HG02610 (cell line): ENCODE measurements at regions not wholly inside any gene's neighbourhood (a gene's known extent, or its start where the extent isn't known, plus 50 kb on each side); places are given as distances from the start of the nearest gene placed in this dataset.
A peak's percentile ranks its signal among the peaks of the same experiment; 100 is the strongest.

Experiments used
- ATAC-seq: cut with Tn5 transposase; IDR thresholded peaks from one replicate; pipeline ENCODE4 v1.9.1; 2021; ENCODE audit warnings: mild to moderate bottlenecking, moderate library complexity; ENCODE audit not compliant: unreplicated experiment

- no peak for ATAC-seq
Measured at GRCh38 chr2:2639251-2640139, 308.4 kb upstream of the MYT1L start.

- no peak for ATAC-seq
Measured at GRCh38 chr2:2638547-2639220, 307.6 kb upstream of the MYT1L start.

GRCh38 chr2:2636813-2637212 is 305.7 kb upstream of the MYT1L start:
- ATAC-seq = no peak

- ATAC-seq = no peak
Measured at GRCh38 chr2:2635025-2635528, 304.0 kb upstream of the MYT1L start.

- ATAC-seq = no peak
Measured at GRCh38 chr2:2633017-2633416, 301.9 kb upstream of the MYT1L start.

GRCh38 chr2:2623939-2624338 is 292.9 kb upstream of the MYT1L start:
- no peak for ATAC-seq

GRCh38 chr2:2621855-2622254 is 290.8 kb upstream of the MYT1L start:
- ATAC-seq = no peak

- no peak for ATAC-seq
Measured at GRCh38 chr2:2620604-2621003, 289.5 kb upstream of the MYT1L start.

- ATAC-seq = no peak
Measured at GRCh38 chr2:2619995-2620394, 288.9 kb upstream of the MYT1L start.

- no peak for ATAC-seq
Measured at GRCh38 chr2:2614452-2614851, 283.4 kb upstream of the MYT1L start.

- peak; percentile 100 for ATAC-seq
Measured at GRCh38 chr2:2613279-2614199, 282.5 kb upstream of the MYT1L start.

GRCh38 chr2:2610751-2611150 is 279.7 kb upstream of the MYT1L start:
- no peak for ATAC-seq

GRCh38 chr2:2600366-2600765 is 269.3 kb upstream of the MYT1L start:
- no peak for ATAC-seq

GRCh38 chr2:2599441-2599840 is 268.4 kb upstream of the MYT1L start:
- no peak for ATAC-seq

- no peak for ATAC-seq
Measured at GRCh38 chr2:2597712-2598111, 266.6 kb upstream of the MYT1L start.

GRCh38 chr2:2591542-2591940 is 260.5 kb upstream of the MYT1L start:
- no peak for ATAC-seq

- no peak for ATAC-seq
Measured at GRCh38 chr2:2590841-2591541, 259.9 kb upstream of the MYT1L start.

- ATAC-seq = no peak
Measured at GRCh38 chr2:2590141-2590540, 259.1 kb upstream of the MYT1L start.

- no peak for ATAC-seq
Measured at GRCh38 chr2:2588777-2589176, 257.7 kb upstream of the MYT1L start.

GRCh38 chr2:2587354-2587753 is 256.3 kb upstream of the MYT1L start:
- no peak for ATAC-seq
